Activated CD4-positive, alpha-beta memory T cell treated with anti-CD3 and anti-CD28 coated beads, Interleukin-2, amount 10 ng/mL, durations not matched to agents 7 days and 5 days (primary cell): ENCODE measurements at regions not wholly inside any gene's neighbourhood (a gene's known extent, or its start where the extent isn't known, plus 50 kb on each side); places are given as distances from the start of the nearest gene placed in this dataset.

Source experiments
- CTCF ChIA-PET: fragments of 350-600 bp; sonication (Branson Sonifier 250); formaldehyde crosslinking; loops from one replicate; lab custom pipeline; 2021; ENCODE audit warnings: antibody characterized with exemption, inconsistent platforms; lab: Charles Lee
- POLR2A ChIA-PET: fragments of 350-600 bp; sonication (Branson Sonifier 250); formaldehyde crosslinking; loops from one replicate; lab custom pipeline; 2021; ENCODE audit warnings: antibody characterized with exemption; lab: Charles Lee
- DNase-seq: peaks from one replicate; pipeline ENCODE4 v3.0.0-alpha.2; 2020
- H3K27ac Mint-ChIP-seq: one replicate; pipeline ENCODE4 v1.8.0; 2021; ENCODE audit warnings: mild to moderate bottlenecking, mixed read lengths
- H3K27me3 Mint-ChIP-seq: one replicate; pipeline ENCODE4 v1.8.0; 2021; ENCODE audit warnings: mixed read lengths
- H3K36me3 Mint-ChIP-seq: one replicate; pipeline ENCODE4 v1.8.0; 2021; ENCODE audit warnings: low read depth, mixed read lengths
- H3K4me1 Mint-ChIP-seq: one replicate; pipeline ENCODE4 v1.8.0; 2021; ENCODE audit warnings: mixed read lengths
- H3K4me3 Mint-ChIP-seq: one replicate; pipeline ENCODE4 v1.8.0; 2021; ENCODE audit warnings: mild to moderate bottlenecking, mixed read lengths
- H3K9me3 Mint-ChIP-seq: one replicate; pipeline ENCODE4 v1.8.0; 2021; ENCODE audit warnings: mixed read lengths

GRCh38 chr12:113747017-113747416 is 219.1 kb downstream of the RBM19 start:
- no peaks in the 10 kb centered on the region for H3K4me1 Mint-ChIP-seq
- H3K27me3 Mint-ChIP-seq, result peaks cover 5% of the 10 kb centered on the region
- no peaks in the 10 kb centered on the region for H3K9me3 Mint-ChIP-seq

GRCh38 chr12:113744802-113745395 is 221.2 kb downstream of the RBM19 start:
- H3K27ac Mint-ChIP-seq, result no peak overlapping the region
- no peaks in the 10 kb centered on the region for H3K36me3 Mint-ChIP-seq
- ChIA-PET CTCF (no interaction called here), POLR2A (no interaction called here)
- H3K9me3 Mint-ChIP-seq, result no peaks in the 10 kb centered on the region
- H3K4me3 Mint-ChIP-seq, result no peak overlapping the region
- DNase-seq, result no peak
- H3K4me1 Mint-ChIP-seq, result no peaks in the 10 kb centered on the region
- H3K27me3 Mint-ChIP-seq, result peaks cover 5% of the 10 kb centered on the region

More at GRCh38 chr12:113747017-113747416, 219.1 kb downstream of the RBM19 start:
- POLR2A ChIA-PET, result no interaction called here
- DNase-seq, result no peak
- CTCF ChIA-PET, result no interaction called here
- no peak overlapping the region for H3K4me3 Mint-ChIP-seq
- no peak overlapping the region for H3K27ac Mint-ChIP-seq
- H3K36me3 Mint-ChIP-seq, result no peaks in the 10 kb centered on the region

- DNase-seq, result no peak
- H3K36me3 Mint-ChIP-seq, result no peaks in the 10 kb centered on the region
- no peak overlapping the region for H3K4me3 Mint-ChIP-seq
- CTCF ChIA-PET, result no interaction called here
- H3K27me3 Mint-ChIP-seq, result peaks cover 2% of the 10 kb centered on the region
- H3K9me3 Mint-ChIP-seq, result no peaks in the 10 kb centered on the region
- no peaks in the 10 kb centered on the region for H3K4me1 Mint-ChIP-seq
- no peak overlapping the region for H3K27ac Mint-ChIP-seq
- POLR2A ChIA-PET, result no interaction called here
These were observed 223.3 kb downstream of the RBM19 start for GRCh38 chr12:113742801-113743200.

- no peaks in the 10 kb centered on the region for H3K4me1 Mint-ChIP-seq
- POLR2A ChIA-PET, result no interaction called here
- no peak overlapping the region for H3K27ac Mint-ChIP-seq
- no peak for DNase-seq
- H3K36me3 Mint-ChIP-seq, result no peaks in the 10 kb centered on the region
- no peaks in the 10 kb centered on the region for H3K9me3 Mint-ChIP-seq
- H3K27me3 Mint-ChIP-seq, result no peaks in the 10 kb centered on the region
- CTCF ChIA-PET, result no interaction called here
- H3K4me3 Mint-ChIP-seq, result no peak overlapping the region
These were observed 225.4 kb downstream of the RBM19 start for GRCh38 chr12:113740699-113741098.

- no peak overlapping the region for H3K4me3 Mint-ChIP-seq
- ChIA-PET POLR2A (no interaction called here), CTCF (no interaction called here)
- H3K9me3 Mint-ChIP-seq, result peaks cover 2% of the 10 kb centered on the region
- no peak overlapping the region for H3K27ac Mint-ChIP-seq
- no peak for DNase-seq
- H3K36me3 Mint-ChIP-seq, result no peaks in the 10 kb centered on the region
- H3K27me3 Mint-ChIP-seq, result peaks cover 7% of the 10 kb centered on the region
- no peaks in the 10 kb centered on the region for H3K4me1 Mint-ChIP-seq
These were observed 231.0 kb downstream of the RBM19 start for GRCh38 chr12:113735131-113735530.

GRCh38 chr12:113734503-113734902 is 231.6 kb downstream of the RBM19 start:
- CTCF ChIA-PET, result no interaction called here
- Mint-ChIP-seq H3K4me1 (no peaks in the 10 kb centered on the region), H3K9me3 (peaks cover 2% of the 10 kb centered on the region)

GRCh38 chr12:113732916-113733315 is 233.2 kb downstream of the RBM19 start:
- no peak for DNase-seq
- CTCF ChIA-PET, result no interaction called here
- Mint-ChIP-seq H3K27ac (no peak overlapping the region), H3K4me3 (no peak overlapping the region), H3K9me3 (peaks cover 2% of the 10 kb centered on the region), H3K36me3 (no peaks in the 10 kb centered on the region), H3K4me1 (no peaks in the 10 kb centered on the region), H3K27me3 (peaks cover 7% of the 10 kb centered on the region)
- POLR2A ChIA-PET, result no interaction called here

More at GRCh38 chr12:113734503-113734902, 231.6 kb downstream of the RBM19 start:
- H3K27ac Mint-ChIP-seq, result no peak overlapping the region
- H3K36me3 Mint-ChIP-seq, result no peaks in the 10 kb centered on the region
- H3K4me3 Mint-ChIP-seq, result no peak overlapping the region
- POLR2A ChIA-PET, result interaction anchor here (1.0 kb wide), 1 partner anchor 329 kb away, joined by 3 read pairs; no protein-coding TSS in a partner anchor
- H3K27me3 Mint-ChIP-seq, result peaks cover 7% of the 10 kb centered on the region
- DNase-seq, result no peak

- no peak overlapping the region for H3K27ac Mint-ChIP-seq
- CTCF ChIA-PET, result no interaction called here
- H3K36me3 Mint-ChIP-seq, result no peaks in the 10 kb centered on the region
- no peaks in the 10 kb centered on the region for H3K9me3 Mint-ChIP-seq
- no peak overlapping the region for H3K4me3 Mint-ChIP-seq
- no peaks in the 10 kb centered on the region for H3K27me3 Mint-ChIP-seq
- H3K4me1 Mint-ChIP-seq, result no peaks in the 10 kb centered on the region
- POLR2A ChIA-PET, result no interaction called here
- DNase-seq, result no peak
These were observed 238.5 kb downstream of the RBM19 start for GRCh38 chr12:113727651-113728061.

GRCh38 chr12:113726254-113726819 is 239.8 kb downstream of the RBM19 start:
- ChIA-PET CTCF (no interaction called here), POLR2A (no interaction called here)
- Mint-ChIP-seq H3K36me3 (no peaks in the 10 kb centered on the region), H3K4me3 (no peak overlapping the region), H3K9me3 (no peaks in the 10 kb centered on the region), H3K27ac (no peak overlapping the region), H3K27me3 (no peaks in the 10 kb centered on the region), H3K4me1 (no peaks in the 10 kb centered on the region)
- no peak for DNase-seq

GRCh38 chr12:113725557-113725876 is 240.6 kb downstream of the RBM19 start:
- H3K4me1 Mint-ChIP-seq, result no peaks in the 10 kb centered on the region
- no peaks in the 10 kb centered on the region for H3K27me3 Mint-ChIP-seq
- ChIA-PET CTCF (no interaction called here), POLR2A (no interaction called here)
- H3K36me3 Mint-ChIP-seq, result no peaks in the 10 kb centered on the region
- no peaks in the 10 kb centered on the region for H3K9me3 Mint-ChIP-seq
- DNase-seq, result no peak
- H3K4me3 Mint-ChIP-seq, result no peak overlapping the region
- no peak overlapping the region for H3K27ac Mint-ChIP-seq

- Mint-ChIP-seq H3K36me3 (no peaks in the 10 kb centered on the region), H3K9me3 (no peaks in the 10 kb centered on the region), H3K27me3 (no peaks in the 10 kb centered on the region), H3K4me3 (no peak overlapping the region), H3K27ac (no peak overlapping the region), H3K4me1 (no peaks in the 10 kb centered on the region)
- ChIA-PET CTCF (no interaction called here), POLR2A (no interaction called here)
- no peak for DNase-seq
These were observed 241.2 kb downstream of the RBM19 start for GRCh38 chr12:113724794-113725556.

- no peaks in the 10 kb centered on the region for H3K36me3 Mint-ChIP-seq
- H3K4me1 Mint-ChIP-seq, result no peaks in the 10 kb centered on the region
- POLR2A ChIA-PET, result no interaction called here
- no peaks in the 10 kb centered on the region for H3K9me3 Mint-ChIP-seq
- H3K27me3 Mint-ChIP-seq, result no peaks in the 10 kb centered on the region
- no peak overlapping the region for H3K27ac Mint-ChIP-seq
- H3K4me3 Mint-ChIP-seq, result no peak overlapping the region
- CTCF ChIA-PET, result interaction anchor here (0.7 kb wide), 1 partner anchor 18 kb away, joined by 3 read pairs; no protein-coding TSS in a partner anchor
- DNase-seq, result no peak
These were observed 242.5 kb downstream of the RBM19 start for GRCh38 chr12:113723631-113724030.

GRCh38 chr12:113722747-113723146 is 243.4 kb downstream of the RBM19 start:
- no peaks in the 10 kb centered on the region for H3K4me1 Mint-ChIP-seq
- H3K27me3 Mint-ChIP-seq, result no peaks in the 10 kb centered on the region
- no peaks in the 10 kb centered on the region for H3K9me3 Mint-ChIP-seq
- H3K27ac Mint-ChIP-seq, result no peak overlapping the region
- no peak overlapping the region for H3K4me3 Mint-ChIP-seq
- no peaks in the 10 kb centered on the region for H3K36me3 Mint-ChIP-seq
- ChIA-PET CTCF (interaction anchor here (0.7 kb wide), 2 partner anchors 17 to 922 kb away, joined by 3 to 4 read pairs; no protein-coding TSS in a partner anchor), POLR2A (no interaction called here)
- DNase-seq, result no peak
